ENCODE measurements at regions not wholly inside any gene's neighbourhood (a gene's known extent, or its start where the extent isn't known, plus 50 kb on each side); places are given as distances from the start of the nearest gene placed in this dataset.
"Not testable (repeated sequence)": the region's sequence is repeated elsewhere in the genome, so short reads cannot be mapped to it uniquely, and the experiment has no call there.

DNA sequence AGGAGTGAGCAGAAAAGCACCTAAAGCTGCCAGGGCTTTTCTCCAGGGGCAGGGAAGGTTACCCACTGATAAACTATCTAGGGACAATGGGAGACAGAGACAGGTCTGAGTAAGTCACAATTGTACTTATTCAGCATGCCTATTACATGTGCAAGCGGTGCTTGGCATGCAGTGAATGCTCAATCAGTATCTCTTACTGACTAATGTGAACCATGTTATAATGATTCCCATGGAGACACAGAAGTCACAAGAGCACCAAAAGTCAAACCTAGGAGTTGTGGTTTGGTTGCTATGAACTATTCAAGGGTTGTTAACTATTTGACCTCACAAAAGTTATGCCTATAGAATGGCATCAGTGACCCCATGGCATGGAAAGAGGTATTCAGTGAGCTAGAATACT, 50.0 kb upstream of the RASGRP1 start:
- no peak for DNase-seq

GRCh38 chr15:38617831-38618230, 53.2 kb upstream of the RASGRP1 start:
- DNase-seq: no peak

GRCh38 chr15:38618242-38618955, 53.8 kb upstream of the RASGRP1 start:
- DNase-seq: no peak

- no peak for DNase-seq
These were observed 55.5 kb upstream of the RASGRP1 start for GRCh38 chr15:38620098-38620497.

DNA sequence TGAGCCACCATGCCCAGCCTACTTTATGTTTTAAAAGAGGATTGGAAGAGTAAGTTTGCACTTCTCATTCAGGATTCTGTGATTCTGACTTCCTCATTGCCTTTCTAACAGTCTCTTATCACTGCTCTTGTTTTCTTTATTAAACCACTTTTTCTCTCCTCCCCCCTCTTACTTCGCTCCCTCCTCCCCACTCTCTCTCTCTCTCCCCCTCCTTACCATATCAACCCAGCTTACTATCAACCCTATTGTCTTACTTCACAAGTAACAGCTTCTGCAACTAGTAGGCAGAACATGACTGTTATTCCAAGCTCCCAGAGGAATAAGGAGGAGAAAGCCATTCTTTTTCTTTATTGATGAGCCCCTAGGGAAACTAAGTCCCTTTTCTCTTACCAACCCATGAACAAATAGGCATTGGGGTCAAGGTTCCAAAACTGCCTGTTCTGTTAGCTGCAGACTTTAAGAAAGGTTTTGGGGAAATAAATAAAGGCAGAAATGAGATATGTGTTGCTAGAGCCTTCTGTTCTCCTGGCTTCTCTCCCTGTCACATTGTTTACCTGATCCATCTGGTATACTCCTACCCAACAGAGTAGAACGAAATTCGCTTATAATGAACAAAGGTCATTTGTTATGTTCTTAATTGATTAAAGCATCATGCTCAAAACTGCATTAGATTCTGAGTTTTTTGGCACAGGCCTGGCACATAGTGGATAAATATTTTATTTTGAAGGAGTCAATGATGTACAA, 56.4 kb upstream of the RASGRP1 start:
- DNase-seq: peak; percentile 81

- no peak for DNase-seq
These were observed 57.7 kb upstream of the RASGRP1 start for GRCh38 chr15:38622304-38622703.

DNA sequence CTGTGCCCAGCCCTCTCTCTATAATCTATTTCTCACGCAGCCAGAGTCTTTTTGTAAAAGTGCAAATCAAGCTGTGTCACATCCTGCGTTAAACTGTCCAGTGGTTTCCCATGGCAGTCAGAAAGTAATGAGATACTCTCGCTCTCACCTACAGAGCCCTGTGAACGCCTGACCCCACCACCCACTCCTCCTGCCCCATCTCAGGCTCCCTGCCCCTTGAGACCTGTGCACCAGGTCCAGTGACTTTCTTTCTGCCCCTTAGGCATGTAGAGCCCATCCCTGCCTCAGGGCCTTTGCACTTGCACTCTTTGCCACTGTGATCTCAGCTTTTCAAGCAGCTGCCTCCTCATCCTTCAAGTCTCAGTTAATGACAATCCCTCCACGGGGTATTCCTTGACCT, 58.3 kb upstream of the RASGRP1 start:
- no peak for DNase-seq

DNA sequence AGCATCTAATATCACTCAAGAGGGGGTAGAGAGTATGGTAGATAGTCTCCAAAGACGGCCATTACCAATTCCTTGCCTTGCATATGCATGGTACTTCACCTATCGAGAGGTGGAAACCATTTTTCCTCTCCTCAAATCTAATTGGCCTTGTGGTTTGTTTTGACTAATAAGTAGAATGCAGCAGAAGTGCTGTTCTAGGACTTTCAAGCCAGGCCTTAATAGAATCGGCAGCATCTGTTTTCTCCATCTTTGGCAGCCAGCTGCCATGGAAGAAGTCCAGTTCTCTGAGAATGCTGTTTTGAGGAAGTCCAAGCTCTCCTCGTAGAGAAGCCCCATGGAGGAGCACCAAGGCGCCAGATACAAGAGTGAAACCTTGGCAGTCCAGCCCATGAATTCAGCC, 59.1 kb upstream of the RASGRP1 start:
- DNase-seq: no peak

DNA sequence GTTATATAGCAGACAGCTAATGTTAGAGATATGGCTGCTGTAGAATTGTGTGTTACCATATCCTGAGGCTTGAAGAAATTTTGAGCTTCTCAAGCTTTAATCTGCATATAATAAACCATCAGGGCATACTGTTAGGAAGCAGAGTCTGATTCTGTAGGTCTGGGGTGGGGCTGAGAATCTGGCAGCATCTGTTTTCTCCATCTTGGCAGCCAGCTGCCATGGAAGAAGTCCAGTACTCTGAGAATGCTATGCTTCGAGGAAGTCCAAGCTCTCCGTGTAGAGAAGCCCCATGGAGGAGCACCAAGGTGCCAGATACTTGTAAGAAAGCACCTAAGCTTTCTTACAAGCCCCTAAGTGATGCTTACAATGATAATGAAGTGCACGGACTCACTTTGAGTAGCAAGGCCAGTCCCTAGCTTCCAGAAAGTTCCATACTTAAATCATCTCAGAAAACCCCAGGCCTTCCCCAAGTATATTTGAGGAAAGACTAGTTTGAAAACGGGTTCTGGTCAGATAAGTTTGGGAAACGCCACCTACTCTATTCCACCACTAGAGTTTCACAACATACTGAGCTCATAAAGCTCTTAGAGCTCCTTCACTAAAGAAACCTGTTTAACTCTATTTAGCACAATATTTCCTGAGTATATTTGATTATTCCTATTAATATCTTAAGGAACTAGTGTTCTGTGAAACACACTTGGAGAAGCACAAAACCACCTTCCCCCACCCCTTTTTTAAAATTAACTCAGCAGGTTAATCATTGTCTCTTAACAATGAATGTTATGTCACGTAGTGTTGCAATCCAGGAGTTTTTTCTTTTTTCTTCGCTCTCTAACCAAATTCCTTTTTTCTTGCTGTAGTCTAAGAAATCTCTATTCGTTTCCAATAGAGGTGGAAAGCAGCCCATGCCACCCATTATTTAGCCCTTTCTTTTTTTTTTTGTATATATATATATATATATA, 59.9 kb upstream of the RASGRP1 start:
- no peak for DNase-seq

GRCh38 chr15:38625886-38626285, 61.3 kb upstream of the RASGRP1 start:
- DNase-seq: no peak

DNA sequence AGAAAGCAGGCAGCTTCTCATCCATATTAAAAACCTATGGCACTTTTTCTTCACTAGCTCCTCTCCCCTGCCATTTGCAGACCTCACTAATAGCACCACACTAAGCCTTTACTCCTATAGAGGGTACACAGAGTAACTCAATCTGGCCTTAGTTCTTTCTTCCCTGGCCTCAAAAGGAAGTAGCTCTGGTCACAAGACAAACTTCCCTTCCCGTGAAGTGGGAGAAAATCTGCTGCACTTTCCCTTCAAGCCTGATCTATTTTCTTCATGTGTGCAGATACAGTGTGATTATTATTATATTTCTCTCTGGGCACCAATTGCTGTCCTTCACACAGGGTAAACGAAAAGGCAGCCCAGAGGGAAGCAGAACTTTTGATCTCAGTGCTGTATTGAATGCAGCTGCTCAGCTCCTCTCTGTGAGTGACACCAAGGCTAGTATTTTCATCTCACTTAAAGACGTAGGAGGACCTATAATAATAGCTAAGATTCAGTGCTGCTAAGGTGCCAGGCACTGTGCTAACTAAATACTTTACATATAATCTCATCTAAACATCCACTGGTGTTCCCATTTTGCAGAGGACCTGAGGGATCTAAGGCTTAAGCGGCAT, 61.9 kb upstream of the RASGRP1 start:
- DNase-seq: no peak

GRCh38 chr15:38627689-38628277, 63.2 kb upstream of the RASGRP1 start:
- DNase-seq: no peak

- no peak for DNase-seq
These were observed 66.8 kb upstream of the RASGRP1 start for GRCh38 chr15:38631119-38632075.

GRCh38 chr15:38635170-38635569, 70.6 kb upstream of the RASGRP1 start:
- DNase-seq: no peak

- DNase-seq: no peak
These were observed 72.0 kb upstream of the RASGRP1 start for GRCh38 chr15:38636597-38636996.

GRCh38 chr15:38638126-38638525, 73.5 kb upstream of the RASGRP1 start:
- DNase-seq: no peak

DNA sequence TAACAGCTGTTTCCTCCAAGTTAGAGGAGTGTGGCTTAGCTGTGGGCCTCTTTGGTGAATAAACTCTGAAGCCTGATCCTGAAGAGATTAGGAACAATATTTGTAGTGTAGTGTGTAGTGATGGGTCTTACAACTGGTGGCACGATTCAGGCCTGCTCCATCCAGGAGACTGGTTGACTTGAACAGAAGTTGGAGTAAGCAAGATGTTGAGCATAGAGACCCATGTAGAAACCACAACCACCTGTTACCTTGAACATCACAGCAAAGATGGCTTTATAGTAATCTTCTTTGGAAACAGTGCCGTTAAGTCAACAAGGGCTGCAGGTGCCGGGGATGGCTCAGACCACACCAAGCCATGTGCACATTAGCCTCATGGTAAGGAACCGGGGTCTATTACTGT, 74.2 kb upstream of the RASGRP1 start:
- DNase-seq: no peak

- no peak for DNase-seq
These were observed 78.2 kb upstream of the RASGRP1 start for GRCh38 chr15:38642689-38643270.

GRCh38 chr15:38644353-38644752, 79.7 kb upstream of the RASGRP1 start:
- not testable (repeated sequence) for DNase-seq

DNA sequence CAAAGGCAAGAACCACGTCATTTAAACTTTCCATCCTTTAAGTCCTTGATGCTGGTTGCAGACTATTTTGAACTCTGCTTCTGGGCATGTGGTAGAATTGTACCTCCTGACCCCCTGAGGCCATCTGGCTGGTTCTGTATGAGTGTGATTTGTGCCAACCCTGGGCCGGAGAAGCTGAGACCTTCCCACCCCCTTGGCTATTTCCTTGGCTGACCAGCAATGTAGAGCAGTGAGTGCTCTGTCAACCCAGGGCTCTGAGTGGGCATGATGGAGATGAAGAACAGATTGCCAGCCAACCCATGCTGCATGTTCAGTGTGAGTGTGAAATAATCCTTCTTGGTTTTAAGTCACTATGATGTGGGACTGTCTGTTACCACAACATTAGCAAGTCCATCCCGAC, 82.1 kb upstream of the RASGRP1 start:
- no peak for DNase-seq

DNA sequence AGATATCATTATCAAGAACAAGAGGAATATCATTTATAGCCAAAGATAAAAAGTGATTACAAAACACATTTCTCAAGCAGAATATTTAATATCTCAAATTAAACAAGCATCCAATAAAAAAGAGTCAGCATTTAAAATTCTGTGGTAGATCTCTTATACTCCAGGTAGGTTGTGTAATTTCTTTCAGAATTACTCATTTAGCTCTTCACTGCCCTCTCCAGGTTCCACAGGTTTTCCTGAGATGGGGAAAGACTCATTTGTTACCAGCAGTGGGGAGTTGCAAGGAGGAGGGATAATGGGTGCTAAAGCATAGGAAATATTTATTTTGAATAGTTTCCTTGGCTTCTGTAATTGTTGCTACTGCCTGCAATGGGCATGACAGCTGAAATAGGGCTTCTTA, 83.1 kb upstream of the RASGRP1 start:
- peak; percentile 35 for DNase-seq

Measured in NCI-H1694 treated with DMSO at 0.1 percent for 48 hours (cell line).